OCI-LY7 (cell line): ENCODE measurements at regions not wholly inside any gene's neighbourhood (a gene's known extent, or its start where the extent isn't known, plus 50 kb on each side); places are given as distances from the start of the nearest gene placed in this dataset.

ENCODE experiments used
- CTCF ChIP-seq: fragments of 200-600 bp; sonication (generic); conservative IDR thresholded peaks from 2 replicates; pipeline ENCODE4 v1.5.1; 2014; ENCODE audit warnings: mild to moderate bottlenecking, antibody characterized with exemption, low read length, moderate library complexity, mixed read lengths
- EZH2phosphoT487 ChIP-seq: fragments of 200-600 bp; sonication (generic); IDR thresholded peaks from 2 replicates; pipeline ENCODE4 v1.6.1; 2018; ENCODE audit warnings: low read depth, borderline replicate concordance, mild to moderate bottlenecking, mixed run types, antibody characterized with exemption, low read length, moderate library complexity, mixed read lengths

GRCh38 chrX:39484159-39485068 lies 613.3 kb downstream of the BCOR start:
- TF ChIP-seq CTCF (no peak), EZH2phosphoT487 (no peak)
